Heart left ventricle (tissue), 13 donors: ENCODE measurements at regions not wholly inside any gene's neighbourhood (a gene's known extent, or its start where the extent isn't known, plus 50 kb on each side); places are given as distances from the start of the nearest gene placed in this dataset.
"Not testable (repeated sequence)": the region's sequence is repeated elsewhere in the genome, so short reads cannot be mapped to it uniquely, and the experiment has no call there.

Experiments
- CTCF ChIP-seq, 12 donors: fragments of 200-600 bp; sonication (generic) in 4 of 12; IDR thresholded peaks; one replicate each; pipeline versions ENCODE4 v1.5.0 to v1.8.0; 2018 to 2022; ENCODE audit warnings: antibody characterized with exemption in 12 of 12, mild to moderate bottlenecking in 5 of 12
- POLR2A ChIP-seq, 2 donors: fragments of 450-650 bp; IDR thresholded peaks; one replicate each; pipeline ENCODE4 v1.6.1; 2017; ENCODE audit warnings: antibody characterized with exemption in 2 of 2, mild to moderate bottlenecking in 2 of 2, moderate library complexity in 2 of 2
- donor health status: ischemic (EF 13 %, LVEDD 7.1; RV severe dilation, severe dysfunction).
- donor health status: DM: no; HTN: yes; CAD: no.
- donor health status: DM: no; HTN: no; CAD: no.
- donor health status: ischemic (EF 25% LVEDD 6.9; RV normal size, moderate dysfunction).
- donor health status: ischemic (EF 25% LVEDD 5.7; RV mildly dilated, moderate dysfunction).
- donor health status: ischemic (EF 35%, LVEDD 5.7; RV mildly dilated, moderate dysfunction).
- donor health status: nonischemic (EF 11% LVEDD 7.7; RV severe dilation, severe dysfunction).
- donor health status: DM: yes; HTN: yes; CAD: no.
- donor health status: PGD.
- donor health status: ischemic (EF 29% LVEDD 5.4; RV normal size, mild dysfunction).
- donor health status: nonischemic (EF 23%, LVEDD 6.1; RV moderate dilation, normal function).

- not testable (repeated sequence) for TF ChIP-seq CTCF, POLR2A (IDR thresholded peaks at IDR 0.05)
Measured at GRCh38 chr15:30828304-30828639, 75.4 kb upstream of the FAN1 start.
